OCI-LY3 (cell line): ENCODE measurements at regions not wholly inside any gene's neighbourhood (a gene's known extent, or its start where the extent isn't known, plus 50 kb on each side); places are given as distances from the start of the nearest gene placed in this dataset.

Experiments used
- CTCF ChIP-seq: fragments of 200-600, 300-600 bp; sonication (generic); IDR thresholded peaks from 2 replicates; pipeline ENCODE4 v1.5.1; 2014; ENCODE audit warnings: antibody characterized with exemption, low read length, low read depth
- EZH2phosphoT487 ChIP-seq: fragments of 200-600 bp; shearing (Covaris generic); IDR thresholded peaks from 2 replicates; pipeline ENCODE4 v1.6.1; 2018; ENCODE audit warnings: antibody characterized with exemption, mixed run types, low read depth

- no peak for TF ChIP-seq CTCF
- TF ChIP-seq EZH2phosphoT487, result no peak
These were observed 94.7 kb downstream of the IRS2 start for GRCh38 chr13:109691689-109692088.
